NCI-H748 (cell line): ENCODE measurements at regions not wholly inside any gene's neighbourhood (a gene's known extent, or its start where the extent isn't known, plus 50 kb on each side); places are given as distances from the start of the nearest gene placed in this dataset.

Experiments used
- DNase-seq: peaks from one replicate; lab custom pipeline; 2025; ENCODE audit not compliant: unreplicated experiment; lab: John Stamatoyannopoulos, UW

DNA sequence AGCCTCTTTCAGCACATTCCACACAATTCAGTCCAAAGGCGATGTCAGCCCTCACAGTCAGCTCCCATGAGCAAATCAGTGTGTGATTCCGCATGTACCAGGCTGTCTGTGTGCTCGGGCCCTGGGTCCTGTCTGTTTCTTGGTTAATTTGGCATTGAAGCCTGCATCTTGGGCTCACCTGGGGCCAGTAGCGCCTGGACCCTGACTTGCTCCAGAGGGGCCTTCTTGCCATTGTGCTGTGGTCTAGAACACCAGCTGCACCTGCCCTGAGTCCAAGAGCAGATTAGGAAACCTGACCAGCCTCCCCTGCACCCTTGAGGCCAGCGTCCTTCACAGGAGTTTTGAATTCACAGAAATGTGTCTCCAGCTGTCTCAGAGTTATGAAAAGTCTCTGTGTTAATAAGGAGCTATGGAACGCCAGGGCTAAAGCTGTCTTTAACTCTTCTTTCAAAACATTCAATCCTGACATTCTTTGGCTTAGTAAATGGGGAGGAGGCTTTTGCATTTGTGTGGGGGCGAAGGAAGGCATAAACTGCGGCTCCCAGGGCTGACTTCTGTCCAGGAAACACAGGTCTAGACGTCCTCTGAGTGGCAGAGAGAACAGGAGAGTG, 102.2 kb downstream of the ARF6 start:
- no peak for DNase-seq

DNA sequence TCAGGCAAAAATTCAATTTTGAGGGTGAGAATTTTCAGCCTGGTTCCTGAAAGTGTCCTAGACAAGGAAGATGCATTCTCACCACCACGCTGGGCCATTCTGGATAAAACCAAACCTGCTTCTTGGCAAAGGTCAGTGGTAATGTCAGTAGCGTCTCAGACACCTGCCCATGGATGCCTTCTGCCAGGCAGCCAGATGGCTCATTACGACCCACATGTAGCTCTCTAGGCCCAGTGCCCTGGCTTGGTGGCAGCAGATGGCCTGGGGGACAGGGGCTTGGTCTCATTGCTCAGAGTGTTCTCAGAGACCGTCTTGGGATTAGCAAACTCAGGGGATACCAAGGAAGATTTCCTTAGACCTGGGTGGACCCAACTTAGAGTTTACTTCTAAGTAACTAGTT, 105.1 kb downstream of the ARF6 start:
- no peak for DNase-seq

DNA sequence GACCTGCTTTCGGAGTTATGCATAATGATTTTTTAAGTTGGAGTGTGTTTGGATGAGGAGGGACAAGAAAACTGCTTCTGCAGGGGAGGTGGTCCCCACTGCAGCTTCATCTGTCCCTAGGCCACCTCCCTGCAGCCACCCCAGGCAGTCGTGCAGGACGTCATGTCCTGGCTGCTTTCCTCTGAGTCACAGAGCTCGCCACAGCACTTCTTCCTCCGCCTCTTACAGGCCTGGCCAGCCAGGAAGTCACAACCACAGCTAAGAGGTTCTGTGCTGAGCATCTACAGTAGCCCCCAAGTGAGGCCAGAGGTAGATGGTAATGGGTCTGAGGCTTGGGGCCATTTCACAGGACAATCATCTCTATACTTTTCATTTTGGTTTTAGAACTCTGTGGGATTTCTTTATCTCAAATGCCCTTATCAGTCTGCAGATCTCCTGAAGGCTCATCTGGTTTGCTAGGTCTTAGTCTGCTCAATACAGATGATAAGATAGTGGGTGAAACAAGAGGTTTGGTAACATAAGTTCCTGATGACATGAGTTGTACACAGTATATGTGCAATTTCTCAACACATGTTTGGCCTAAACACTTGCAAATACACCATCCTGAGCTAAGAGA, 106.4 kb downstream of the ARF6 start:
- no peak for DNase-seq

DNA sequence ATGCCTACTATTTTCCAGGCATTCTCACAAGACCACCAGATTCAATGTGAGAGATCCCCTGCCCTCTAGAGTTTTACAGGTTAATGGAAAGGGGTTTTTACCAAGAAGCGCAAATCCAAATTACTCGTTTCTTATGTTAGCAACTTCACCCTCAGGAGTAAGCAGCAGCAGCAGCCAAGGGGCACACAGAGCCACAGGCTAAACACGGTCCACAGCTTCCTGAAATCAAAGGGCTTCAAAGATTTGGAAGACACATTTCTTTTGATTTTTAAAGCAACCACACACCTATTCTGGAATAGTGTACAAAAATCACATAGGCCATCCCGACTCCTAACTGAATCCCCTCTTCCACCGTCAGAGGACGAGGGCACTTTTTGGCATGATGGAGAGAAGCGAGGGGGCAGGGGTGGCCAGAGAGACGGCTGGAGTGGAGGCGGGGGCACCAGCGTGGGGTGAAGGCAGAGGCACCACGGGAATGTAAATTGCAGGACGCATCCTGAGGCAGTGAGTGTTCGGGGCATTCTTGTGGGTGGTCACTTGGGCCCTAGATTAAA, 107.0 kb downstream of the ARF6 start:
- DNase-seq: no peak

DNA sequence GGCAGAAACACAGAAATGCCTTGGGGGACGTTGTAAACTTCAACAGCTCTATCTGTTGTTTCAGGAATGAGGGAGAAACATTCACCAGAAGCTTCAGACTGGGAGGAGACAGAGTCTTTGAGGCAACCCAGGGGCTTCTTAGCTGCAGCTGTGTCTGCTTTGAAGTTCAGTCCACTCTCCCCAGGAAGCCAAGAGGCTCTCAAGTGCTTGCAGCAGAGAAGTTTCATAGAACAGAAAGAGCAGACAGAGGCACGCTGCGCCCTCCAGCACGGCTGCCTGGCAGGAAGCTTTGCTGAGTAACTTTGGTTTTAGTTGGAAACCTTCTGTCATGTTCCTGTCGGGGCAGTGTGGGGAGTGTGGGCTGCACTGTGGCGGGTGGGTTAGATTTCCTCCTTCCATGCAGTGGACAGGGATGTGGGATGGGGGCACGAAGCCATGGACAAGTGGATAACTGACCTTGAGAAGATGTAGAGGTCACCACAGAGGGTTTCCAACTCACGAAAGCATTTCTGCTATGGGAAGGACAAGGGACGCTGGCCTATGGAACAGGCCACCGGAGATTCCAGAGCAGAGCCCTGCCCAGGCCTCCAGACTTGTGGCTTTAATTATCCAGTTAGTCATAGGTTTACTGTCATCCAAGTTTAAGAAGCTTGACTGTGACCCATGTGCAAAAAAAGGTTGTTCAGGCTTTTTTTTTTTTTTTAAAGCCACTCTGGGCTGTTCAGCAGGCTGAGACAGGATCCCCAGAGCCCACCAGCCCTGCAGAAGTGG, 107.7 kb downstream of the ARF6 start:
- no peak for DNase-seq

DNA sequence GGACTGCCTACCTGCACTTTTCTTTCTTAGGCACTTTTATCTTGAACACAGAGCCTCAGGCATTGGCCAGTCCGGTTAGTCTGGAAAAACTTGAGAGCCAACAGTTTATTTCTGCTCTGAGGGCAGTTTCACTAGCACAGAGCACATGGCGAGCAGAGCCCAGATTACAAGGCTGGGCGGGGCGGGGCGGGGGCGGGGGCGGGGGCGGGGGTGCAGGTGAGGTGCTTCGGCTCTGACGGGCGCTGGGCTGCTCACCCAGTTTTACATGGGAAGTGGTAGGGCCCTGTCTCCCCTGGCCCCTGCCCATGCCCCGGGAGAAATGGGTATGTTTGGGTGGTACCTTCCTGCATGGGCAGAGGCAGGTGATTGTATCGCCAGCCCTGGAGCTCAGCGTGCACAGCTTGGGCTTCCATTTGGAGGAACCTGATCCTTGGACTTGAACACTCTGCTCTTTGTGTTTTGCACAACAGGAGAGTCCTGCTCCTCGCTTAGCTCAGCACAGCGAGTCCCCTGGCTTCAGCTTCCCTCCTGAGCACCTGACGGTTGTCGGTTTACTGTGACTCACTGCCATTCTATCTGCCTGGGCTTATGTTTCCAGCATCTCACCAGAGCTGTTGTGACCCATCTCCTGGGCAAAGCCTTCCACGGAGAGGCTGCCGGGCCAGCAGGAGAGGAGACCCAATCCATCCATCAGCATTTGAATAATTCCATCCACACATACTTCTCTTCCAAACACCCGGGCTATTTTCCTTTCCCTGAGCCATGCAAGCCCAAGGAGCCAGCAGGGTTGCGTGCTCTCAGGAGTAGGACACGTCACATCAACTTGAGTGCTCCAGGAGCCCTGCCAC, 108.5 kb downstream of the ARF6 start:
- peak; percentile 32 for DNase-seq

DNA sequence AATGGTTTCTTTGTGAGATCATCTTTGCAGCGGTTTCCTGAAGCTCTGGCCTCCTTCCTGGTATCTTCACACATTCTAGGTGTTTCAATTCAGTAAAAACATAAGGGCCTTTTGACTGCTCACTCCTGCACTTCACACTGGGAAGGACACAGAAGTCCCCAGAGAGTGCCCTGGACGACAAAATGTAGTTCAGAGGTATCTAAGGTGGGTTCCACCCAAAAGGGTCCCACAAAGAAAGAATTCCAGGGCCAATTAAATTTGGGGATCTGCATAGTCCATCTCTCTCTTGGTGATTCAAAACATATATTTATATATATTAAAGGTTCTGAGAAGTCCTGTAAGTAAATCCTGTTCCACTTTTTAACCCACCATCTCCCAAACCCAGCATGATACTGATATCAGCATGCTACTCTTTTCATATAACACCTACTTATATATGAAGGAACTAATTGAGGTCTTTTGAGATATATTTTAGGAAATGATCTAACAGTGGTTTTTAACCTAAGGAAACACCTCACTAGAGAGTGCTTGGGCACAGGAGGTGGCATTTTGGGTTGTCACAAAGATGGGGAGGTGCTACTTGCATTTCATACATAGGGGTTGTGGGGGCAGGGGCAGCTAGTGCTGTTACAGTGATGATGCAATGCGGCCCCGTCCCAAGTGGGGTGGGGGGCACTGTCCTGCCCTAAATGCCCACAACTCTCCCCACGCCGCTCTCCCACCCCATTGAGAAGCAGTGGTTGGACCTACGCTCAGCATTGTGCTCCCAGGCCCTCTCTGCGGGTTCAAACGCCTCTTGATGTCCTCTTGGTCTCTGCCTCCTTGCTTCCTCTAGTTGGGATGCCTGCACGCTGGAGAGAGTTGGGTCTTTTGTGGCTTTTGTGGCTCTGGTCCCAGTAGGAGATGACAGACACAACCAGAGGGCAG, 109.4 kb downstream of the ARF6 start:
- DNase-seq: no peak

DNA sequence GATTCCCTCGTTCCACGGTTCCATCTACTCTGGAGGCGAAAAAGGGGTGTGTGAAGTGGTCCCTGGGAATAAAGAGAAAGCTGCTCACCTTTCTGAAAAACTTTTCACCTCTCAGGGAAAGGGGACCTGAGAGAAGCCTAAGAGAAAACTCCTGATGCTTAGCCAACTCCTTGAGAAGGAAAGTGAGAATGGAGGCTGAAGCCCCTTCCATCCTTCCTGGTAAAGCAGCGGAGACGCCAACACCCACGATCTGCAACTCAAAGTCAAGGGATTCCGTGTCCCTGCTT, 110.0 kb downstream of the ARF6 start:
- DNase-seq: no peak

DNA sequence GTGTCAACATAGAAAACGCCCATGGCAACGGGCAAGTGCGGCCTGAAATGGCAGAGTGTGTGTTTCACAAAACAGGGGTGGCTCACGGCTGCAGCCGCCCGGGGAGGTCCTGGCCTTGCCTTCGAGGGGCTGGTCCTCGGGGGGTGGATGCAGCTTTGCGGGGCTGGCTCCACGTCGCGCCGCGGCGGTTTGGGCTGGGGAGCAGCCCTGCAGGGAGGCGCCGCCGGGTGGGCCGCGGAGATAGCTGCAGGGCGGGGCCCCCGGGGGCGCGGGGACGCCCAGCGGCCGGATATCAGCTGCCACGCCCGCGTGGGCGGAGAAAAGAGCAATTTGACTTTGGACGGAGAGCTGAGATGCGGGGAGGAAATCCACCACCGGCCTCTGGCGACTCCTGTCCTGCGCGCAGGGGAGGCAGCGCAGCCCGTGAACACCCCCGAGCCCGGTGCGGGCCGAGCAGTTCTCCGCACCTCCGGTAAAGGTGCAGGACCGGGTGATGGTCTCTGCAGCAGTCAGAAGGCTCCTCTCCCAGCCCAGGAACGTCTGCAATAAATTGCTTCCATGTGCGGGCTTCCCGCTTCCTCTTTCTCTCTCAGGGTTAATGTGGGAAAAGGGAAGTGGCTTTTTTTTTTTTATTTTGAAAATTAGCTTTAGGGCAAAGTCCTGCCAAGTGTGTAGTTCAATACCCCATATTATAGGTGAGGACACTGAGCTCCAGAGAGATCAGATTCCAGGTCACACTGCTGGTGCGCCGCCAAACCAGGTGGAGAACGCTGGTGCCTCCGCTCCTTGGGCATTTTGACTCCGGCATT, 110.5 kb downstream of the ARF6 start:
- peak; percentile 83 for DNase-seq

DNA sequence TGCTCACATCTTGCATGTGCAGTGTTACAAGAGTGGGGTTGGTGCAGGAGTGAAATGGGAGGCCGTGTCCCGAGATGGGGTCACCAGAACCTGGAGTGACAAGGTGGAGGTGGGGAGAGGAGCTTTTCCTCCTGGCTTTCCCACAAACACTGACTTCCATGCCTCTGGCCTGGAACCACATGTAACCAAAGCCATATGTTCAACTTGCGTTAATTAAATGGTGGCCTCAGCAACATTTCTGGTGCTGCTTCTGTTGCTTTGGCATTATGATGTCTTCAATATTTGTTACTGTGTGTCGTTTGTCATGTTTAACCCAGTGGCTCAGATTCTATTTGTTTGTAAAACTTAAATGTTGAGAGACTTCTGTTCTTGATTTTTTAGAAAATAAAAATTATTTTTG, 110.2 kb downstream of the VCPKMT start:
- DNase-seq: no peak

DNA sequence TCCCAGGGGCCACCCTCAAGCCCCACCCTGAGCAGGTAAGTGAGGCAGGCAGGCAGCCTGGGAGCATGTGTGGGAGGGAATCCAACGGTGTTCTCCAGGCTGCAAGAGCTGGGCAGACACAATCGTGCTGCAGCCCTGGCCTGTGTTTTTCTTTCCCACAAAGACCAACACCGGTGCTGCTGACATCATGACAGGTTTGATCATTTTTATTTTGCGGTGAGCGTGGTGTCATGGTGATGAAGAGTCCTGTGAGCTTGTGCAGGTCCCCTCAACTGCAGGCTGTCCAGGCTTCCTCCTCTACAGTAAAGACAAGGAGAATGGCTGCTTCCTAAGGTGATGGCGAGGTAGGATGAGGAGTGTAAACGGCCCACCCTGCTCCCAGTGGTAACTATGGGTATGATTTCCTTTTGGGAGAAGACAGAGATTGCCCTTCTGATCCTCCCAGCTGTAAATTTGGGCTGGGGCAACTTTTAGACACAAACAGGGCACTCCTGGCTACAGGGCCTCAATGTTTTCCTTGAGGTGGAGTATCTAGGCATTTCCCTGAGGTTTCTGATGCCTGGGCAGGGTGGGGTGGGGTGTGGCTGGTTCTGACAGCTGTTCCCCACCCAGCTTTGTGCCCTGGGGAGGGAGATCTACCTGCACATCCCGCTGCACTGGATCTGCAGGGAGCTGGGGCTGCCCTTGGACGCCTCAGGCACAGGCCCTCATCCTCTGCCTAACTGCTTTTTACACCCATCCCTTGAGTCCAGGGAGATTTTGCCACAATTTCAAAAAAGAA, 109.1 kb downstream of the VCPKMT start:
- DNase-seq: no peak

DNA sequence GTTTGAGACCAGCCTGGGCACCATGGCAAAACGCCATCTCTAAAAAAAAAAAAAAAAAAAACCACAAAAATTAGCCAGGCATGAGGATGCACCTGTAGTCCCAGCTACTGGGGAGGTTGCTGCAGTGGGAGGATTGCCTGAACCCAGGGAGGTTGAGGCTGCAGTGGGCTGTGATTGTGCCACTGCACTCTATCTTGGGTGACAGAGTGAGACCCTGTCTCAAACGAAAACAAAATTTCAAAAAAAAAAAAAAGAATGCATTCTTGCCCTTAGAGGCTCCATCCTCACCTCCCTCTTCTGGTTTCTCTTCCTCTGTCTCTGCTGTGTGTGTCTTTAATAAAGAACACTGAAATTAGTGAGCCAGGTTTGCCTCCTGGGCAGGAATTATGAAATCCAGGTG, 107.8 kb downstream of the VCPKMT start:
- no peak for DNase-seq

DNA sequence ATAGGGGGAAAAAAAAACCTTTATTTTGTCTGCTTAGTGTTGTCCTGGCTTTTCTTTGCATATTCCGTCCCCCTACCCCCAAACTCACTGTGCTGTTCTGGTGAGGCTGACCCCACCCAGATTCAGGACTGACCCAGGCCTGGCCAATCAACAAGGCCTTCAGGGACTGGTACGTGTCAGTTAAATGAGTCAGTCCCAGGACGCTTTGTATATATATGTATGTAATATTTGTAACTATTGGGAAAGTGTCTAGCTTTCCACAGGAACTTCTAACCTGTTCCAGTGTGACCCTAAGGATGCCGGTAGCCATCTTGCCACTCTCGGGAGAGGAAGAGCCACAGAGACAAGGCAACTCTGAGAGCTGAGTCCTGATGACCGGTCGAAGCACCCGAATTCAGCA, 107.4 kb downstream of the VCPKMT start:
- no peak for DNase-seq

DNA sequence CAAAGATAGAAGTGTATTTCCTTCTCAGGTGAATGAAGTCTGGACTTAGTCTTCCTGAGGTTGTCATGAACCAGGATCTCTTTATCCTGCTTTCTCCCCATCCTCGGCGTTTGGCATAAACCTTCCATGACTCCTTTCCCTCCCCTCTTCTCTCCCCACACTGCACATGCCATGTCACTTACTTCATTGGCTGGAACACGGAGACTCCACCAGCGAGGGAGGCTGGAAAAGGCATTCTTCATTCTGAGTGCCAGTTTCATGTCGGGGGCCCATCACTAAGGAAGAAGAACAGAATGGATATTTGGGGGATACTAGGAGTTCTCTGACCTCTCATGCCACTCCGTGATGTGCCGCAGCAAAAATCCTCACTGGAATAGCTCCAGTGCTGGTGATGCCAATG, 105.6 kb downstream of the VCPKMT start:
- DNase-seq: no peak

DNA sequence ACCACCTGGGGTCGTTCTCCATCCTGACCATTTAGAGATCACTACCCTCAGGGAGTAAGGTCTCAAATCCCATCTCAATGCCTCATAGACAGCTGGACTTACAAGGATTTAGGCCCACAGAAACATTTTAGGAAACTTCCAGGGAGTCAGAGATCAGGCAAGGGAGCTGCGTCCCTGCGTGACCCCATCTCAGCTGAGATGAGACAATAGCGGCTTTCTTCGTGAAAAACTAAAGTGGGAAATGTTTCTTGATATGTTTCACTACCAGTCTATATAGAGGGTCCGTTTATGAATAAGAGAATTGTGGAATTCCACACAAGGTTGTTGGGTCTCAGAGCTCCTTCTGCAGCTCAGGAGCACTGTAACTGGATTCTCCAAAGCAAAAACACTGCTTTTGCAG, 105.1 kb downstream of the VCPKMT start:
- no peak for DNase-seq

DNA sequence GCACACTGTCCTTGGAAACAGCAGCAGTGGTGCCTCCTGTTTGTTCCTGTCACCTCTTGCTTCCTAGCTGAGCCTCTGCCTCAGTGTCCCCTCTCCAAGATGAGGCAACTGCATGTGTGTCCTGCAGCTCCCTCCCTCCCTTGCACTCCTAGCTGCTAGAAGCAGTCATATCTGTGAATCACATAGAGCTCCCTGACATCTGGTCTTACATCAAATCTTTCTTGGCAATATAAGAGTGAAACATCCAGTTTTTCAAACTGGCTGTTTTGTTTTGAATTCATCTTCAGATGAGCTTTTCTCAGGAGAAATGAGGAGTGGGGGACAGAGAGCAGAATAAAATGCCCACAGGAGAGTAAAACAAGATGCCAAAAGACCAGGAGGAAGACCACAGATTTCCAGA, 103.7 kb downstream of the VCPKMT start:
- DNase-seq: no peak

DNA sequence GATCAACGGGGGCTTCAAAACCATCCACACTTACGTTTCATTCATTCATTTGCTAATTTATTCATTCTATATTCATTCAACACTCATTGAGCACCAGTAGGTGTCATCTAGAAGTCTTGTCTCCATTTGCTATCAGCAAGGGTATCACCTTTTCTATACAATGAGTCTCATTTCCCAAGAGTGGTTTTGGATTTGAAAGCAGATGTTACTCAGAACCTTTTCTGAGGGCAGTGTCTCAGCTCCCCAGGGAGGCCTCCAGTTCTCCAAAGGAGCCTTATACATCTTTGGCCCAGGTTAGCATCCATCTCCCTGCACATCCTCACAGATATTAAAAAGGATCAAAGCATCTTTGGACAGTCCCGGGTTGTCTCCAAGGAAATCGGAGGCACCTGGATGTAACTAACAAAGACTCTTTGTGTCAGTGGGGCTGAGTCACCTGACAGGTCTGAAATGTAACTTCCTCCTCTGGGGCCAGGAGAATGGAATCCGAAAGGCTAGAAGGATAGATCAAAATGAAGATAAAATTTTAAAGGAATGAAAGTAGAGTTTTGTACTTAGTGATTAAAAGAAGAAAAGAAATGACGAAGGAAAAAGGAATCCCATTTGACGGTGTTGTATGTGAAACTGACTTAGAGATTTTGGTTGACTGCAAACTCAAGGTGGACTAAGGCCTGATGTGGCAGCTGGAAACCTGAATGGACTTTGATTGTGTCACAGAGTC, 103.0 kb downstream of the VCPKMT start:
- no peak for DNase-seq

DNA sequence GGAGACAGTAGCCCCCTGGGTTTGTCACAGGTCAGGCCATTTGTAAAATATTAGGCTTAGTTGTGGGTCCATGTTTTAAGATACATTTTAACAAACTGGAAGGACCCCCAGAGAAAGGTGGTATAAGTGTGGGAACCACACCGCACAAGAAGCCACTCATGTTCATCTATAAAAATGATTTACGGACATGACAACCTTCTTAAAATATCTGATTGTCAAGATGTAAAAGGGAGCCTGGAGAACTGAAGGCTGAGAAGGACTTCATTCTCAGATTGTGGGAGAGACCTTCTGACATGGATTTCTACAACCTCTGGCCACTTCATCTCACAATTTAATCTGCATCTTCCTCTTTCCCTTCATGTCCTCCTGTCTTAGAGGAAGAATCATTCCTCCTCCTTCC, 102.4 kb downstream of the VCPKMT start:
- DNase-seq: no peak
